Activated CD4-positive, alpha-beta T cell treated with anti-CD3 and anti-CD28 coated beads, Interleukin-2, amount 50 U/mL, for 1 hour (primary cell): ENCODE measurements at regions not wholly inside any gene's neighbourhood (a gene's known extent, or its start where the extent isn't known, plus 50 kb on each side); places are given as distances from the start of the nearest gene placed in this dataset.

Experiments
- DNase-seq: peaks from one replicate; pipeline ENCODE4 v3.0.0-alpha.2; 2020

- no peak for DNase-seq
These were observed 376.6 kb upstream of the SLCO3A1 start for GRCh38 chr15:91476861-91477260.

- DNase-seq: no peak
These were observed 374.8 kb upstream of the SLCO3A1 start for GRCh38 chr15:91478717-91479191.

DNA sequence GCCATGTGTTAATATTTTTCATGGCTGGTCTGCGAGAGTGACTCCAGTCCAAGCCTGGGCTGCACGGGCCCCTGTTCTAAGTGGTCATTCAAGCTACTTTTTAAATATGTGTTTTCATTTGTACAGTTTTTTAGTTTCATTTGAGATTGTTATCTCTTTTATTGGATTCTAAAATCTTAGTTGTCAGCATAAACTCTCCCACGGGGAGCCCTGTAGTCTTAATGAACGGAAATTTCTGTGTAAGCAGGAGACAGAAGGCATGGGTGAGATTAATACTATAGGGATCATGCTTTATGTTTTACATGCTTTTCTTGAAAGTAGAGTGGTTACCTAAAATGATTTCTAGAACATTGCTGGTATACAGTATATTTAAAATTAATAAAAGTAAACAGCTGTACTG is 373.1 kb upstream of the SLCO3A1 start:
- DNase-seq: no peak

DNA sequence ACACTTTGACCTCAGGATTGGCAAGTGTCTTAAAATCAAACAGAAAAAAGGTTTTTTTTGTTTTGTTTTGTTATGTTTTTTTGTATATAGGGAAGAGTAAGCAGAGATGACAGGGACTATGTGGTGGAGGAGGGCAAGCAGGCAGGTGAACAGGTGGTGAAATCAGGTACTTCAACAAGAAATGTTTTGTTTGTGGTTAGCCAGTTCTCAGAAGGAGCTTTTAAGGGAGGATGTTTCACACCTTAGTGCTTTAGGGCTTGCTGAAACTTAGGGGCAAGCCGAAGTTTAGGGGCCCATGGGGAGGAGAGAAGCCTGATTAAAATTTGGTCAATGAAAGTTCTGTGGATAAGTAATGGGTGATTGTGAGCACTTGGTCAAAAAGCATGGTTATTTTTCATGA is 370.7 kb upstream of the SLCO3A1 start:
- DNase-seq: no peak

DNA sequence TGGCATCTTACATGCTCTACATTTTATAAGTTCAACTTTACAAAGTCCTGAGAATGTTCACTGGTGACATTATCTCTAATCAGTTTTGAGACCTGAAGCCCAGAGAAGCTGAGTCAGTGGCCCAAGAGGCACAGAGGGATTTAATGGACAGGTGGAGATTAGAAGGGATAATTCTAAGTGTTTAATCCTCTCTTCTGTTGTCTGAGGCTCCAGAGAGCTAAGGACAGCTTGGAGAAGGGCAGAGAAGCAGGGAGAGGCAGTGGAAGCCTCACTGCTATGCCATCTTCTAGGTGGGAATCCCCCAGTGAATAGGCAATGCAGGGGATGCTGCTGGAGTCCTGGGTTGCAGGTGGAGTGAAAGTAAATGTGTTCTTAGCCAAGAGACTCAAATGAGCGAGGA is 369.4 kb upstream of the SLCO3A1 start:
- no peak for DNase-seq

- DNase-seq: no peak
These were observed 365.1 kb upstream of the SLCO3A1 start for GRCh38 chr15:91488452-91488851.

DNA sequence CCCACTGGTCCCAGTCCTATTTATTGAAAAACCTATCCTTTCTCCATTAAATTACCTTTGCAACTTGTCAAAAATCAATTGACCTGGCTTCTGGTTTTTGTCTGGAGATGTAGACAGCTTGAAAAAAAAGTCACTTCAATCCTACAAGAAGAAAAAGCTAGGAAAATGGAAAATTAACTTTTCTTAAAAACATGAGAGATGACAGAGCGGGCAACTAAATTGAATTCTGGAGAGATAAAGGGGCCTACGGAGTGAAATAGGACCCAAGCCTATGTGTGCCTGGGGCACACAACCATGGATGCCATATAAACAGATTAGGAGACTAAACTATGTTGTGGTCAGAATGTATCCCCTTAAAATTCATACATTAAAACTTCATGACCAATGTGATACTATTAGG is 363.3 kb upstream of the SLCO3A1 start:
- no peak for DNase-seq

- DNase-seq: no peak
These were observed 362.2 kb upstream of the SLCO3A1 start for GRCh38 chr15:91491101-91491950.

- DNase-seq: no peak
These were observed 356.5 kb upstream of the SLCO3A1 start for GRCh38 chr15:91496754-91497691.

GRCh38 chr15:91498046-91498748 is 355.3 kb upstream of the SLCO3A1 start:
- DNase-seq: no peak

DNA sequence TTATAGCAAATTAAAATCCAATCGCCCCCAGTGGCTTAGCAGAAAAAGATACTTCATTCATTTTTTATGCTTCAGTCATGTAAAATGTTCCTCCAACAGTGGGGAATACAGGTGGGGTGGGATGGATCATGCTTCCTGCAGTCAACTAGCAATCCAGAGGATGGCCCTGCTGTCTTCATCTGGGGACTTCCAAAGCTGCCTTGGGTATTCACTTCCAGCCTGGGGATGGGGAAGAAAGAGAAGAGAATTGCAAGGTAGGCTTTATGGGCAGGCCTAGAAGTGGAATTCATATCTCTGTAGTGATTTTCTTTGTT is 354.8 kb upstream of the SLCO3A1 start:
- DNase-seq: no peak

DNA sequence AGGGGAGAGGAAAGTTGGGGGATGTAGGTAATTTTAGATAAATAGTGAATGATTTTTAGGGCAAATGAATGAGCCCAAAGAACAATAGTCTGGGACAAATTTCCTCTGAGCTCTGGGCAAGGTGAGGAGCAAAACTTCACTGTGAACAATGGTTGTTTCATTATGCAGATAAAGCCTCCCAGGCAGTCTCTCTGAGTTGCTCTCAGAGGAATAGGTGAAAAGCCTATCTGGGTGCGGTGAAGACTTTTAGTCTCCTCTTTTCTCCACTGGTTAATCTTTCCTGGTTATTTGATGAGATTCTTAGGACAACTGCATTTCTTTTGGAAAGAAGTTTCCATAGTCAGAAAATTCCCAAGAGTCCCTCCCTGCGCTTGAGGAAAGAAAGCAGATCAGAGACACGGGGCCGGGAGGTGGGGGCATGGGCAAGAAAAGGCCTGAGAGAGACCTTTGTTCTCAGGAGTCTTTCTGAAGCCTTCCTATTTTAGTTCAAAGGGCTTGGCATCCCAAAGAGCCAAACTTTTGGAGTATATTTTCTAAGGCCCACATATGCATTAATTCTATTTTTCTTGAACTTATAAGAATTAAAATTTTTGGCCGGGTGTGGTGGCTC is 353.6 kb upstream of the SLCO3A1 start:
- no peak for DNase-seq

GRCh38 chr15:91508633-91509032 is 344.9 kb upstream of the SLCO3A1 start:
- no peak for DNase-seq

GRCh38 chr15:91514147-91514546 is 339.4 kb upstream of the SLCO3A1 start:
- no peak for DNase-seq

DNA sequence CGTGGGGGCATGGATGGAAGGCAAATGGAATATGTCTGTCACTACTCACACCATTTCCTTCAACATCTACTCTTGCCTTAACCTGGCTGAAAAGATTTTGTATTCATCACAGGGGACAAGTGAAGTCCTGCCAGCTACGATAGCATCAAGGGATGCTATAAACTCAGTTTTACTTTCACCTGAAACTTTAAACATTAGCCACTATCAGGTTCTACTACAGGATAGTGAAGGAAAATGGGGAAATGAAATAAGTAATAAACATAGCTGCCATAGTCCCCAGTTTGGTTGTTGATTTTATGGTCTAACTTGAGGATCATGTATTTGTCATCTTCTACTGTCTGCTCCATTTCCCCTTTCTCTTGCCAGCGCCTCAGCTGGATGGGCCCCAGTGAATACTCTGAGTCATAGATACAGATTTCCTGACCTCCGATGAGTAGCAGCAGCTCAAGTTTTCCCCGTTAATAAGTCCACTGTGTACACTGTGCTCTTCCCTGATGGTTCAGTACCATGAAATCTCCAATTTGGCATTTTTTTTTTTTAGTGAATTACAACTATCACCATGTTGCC is 338.2 kb upstream of the SLCO3A1 start:
- no peak for DNase-seq

DNA sequence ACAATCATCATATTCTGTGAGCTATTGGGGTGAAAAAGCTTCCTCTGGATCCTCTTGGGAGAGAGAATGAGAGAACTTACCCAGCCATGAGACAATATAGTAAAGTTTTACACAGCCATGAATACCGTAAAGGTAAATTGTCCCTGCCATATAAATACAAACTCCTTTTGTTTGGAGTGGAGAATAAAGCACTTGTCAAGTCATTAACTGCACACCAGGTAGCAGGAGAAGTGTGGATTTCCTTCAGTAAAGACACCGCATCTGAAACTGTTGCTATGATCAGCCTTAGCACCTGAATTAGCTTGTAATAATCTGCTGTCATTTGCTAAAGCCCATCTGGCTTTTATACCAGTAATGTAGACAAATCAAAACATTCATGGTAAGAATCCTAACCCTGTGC is 336.6 kb upstream of the SLCO3A1 start:
- no peak for DNase-seq

- no peak for DNase-seq
These were observed 335.9 kb upstream of the SLCO3A1 start for GRCh38 chr15:91517491-91518200.

DNA sequence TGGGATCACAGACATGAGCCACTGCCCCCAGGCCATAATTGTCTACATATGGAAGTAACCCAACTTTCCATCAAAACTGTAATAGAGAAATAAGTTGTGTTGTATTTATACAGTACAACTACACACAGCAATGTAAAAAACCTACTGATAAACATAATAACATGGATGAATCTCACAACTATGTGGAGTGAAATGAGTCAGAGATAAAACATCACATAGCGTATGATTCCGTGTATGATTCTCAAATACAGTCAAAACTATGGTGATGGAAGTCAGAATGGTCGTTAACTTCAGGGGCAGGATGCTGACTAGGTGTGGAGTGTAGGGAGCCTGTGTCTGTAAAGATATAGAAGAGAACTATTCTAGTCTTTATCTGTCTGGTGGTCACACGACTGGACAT is 332.7 kb upstream of the SLCO3A1 start:
- no peak for DNase-seq

- DNase-seq: no peak
These were observed 332.0 kb upstream of the SLCO3A1 start for GRCh38 chr15:91521548-91521947.

DNA sequence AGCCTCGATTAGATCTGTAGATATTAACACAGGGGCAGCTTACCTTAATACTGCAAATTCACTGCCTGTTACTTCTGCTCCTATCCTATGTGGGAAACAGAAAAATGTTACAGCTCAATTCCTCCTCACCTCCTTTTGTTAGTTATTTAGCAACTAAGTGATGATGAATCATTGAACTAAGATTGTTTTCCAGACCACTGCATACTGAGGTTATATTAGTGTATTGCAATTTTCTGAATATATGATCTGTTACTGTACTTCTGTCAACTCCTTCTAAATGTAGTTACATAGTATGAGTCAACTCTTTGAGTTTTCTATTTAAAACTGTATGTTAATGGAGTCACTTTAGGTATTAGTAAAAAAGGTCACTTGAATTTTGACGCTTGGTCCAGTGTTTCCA is 331.5 kb upstream of the SLCO3A1 start:
- DNase-seq: no peak

DNA sequence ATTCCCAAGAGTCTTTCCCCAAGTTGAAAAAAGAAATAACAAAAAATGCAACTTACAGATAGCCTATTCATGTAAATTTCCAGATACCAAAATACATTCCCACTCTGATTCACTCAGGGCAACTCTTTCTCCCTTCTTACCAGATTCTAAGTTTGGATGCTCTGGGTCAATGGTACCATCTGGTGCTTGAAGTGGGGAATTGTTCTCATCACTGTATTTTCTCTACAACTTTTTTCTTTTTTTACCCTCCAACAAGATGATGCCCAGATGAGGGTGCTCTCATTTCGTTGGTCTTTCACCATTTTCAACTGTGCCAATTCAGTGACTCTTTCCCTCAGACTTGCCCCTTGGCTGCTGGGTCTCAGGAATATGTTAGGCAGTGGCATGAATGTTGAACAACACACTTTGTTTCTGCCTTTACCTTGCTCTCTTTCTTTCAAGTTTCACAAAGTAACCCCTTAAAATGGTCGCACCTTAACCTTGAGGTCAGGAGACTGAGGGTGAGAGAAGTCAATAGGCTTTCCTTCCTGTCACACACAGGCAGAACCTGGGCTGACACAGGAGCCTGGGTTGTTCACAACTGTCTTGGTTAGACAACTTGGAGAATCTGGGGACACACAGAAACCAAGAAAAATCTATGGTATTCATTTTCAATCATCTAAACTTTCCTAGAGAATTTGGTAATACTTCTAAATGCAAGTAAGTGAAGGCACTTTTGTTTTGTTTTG is 330.7 kb upstream of the SLCO3A1 start:
- DNase-seq: no peak
